Osteocyte (in vitro differentiated cells): ENCODE measurements at regions not wholly inside any gene's neighbourhood (a gene's known extent, or its start where the extent isn't known, plus 50 kb on each side); places are given as distances from the start of the nearest gene placed in this dataset.

Experiments
- DNase-seq: peaks from one replicate; pipeline ENCODE4 v3.0.0; 2021; ENCODE audit warnings: mixed read lengths; ENCODE audit not compliant: unreplicated experiment; ENCODE audit errors: extremely low spot score
- H3K27ac Mint-ChIP-seq: one replicate; pipeline ENCODE4 v1.8.0; 2021; ENCODE audit warnings: mild to moderate bottlenecking, mixed read lengths; ENCODE audit not compliant: unreplicated experiment
- H3K27me3 Mint-ChIP-seq: one replicate; pipeline ENCODE4 v1.8.0; 2021; ENCODE audit warnings: mixed read lengths; ENCODE audit not compliant: unreplicated experiment
- H3K36me3 Mint-ChIP-seq: one replicate; pipeline ENCODE4 v1.8.0; 2021; ENCODE audit warnings: mixed read lengths; ENCODE audit not compliant: unreplicated experiment
- H3K4me1 Mint-ChIP-seq: one replicate; pipeline ENCODE4 v1.8.0; 2021; ENCODE audit warnings: mixed read lengths; ENCODE audit not compliant: unreplicated experiment
- H3K4me3 Mint-ChIP-seq: one replicate; pipeline ENCODE4 v1.8.0; 2021; ENCODE audit warnings: mild to moderate bottlenecking, moderate library complexity, mixed read lengths; ENCODE audit not compliant: unreplicated experiment
- H3K9me3 Mint-ChIP-seq: one replicate; pipeline ENCODE4 v1.8.0; 2021; ENCODE audit warnings: mixed read lengths; ENCODE audit not compliant: unreplicated experiment
- CTCF ChIP-seq: fragments of 200-600 bp; sonication (generic); IDR thresholded peaks from 2 replicates; pipeline ENCODE4 v1.5.0; 2021; ENCODE audit warnings: antibody characterized with exemption, mild to moderate bottlenecking, moderate library complexity

- no peaks in the 10 kb centered on the region for H3K27me3 Mint-ChIP-seq
- H3K9me3 Mint-ChIP-seq = peaks cover 11% of the 10 kb centered on the region
- DNase-seq = no peak
- H3K4me1 Mint-ChIP-seq = peaks cover 54% of the 10 kb centered on the region
- H3K27ac Mint-ChIP-seq = peak overlapping the region; percentile 74
- TF ChIP-seq CTCF = no peak
- H3K36me3 Mint-ChIP-seq = no peaks in the 10 kb centered on the region
- no peak overlapping the region for H3K4me3 Mint-ChIP-seq
Measured at GRCh38 chr3:187516446-187517185, 148.4 kb downstream of the RTP4 start.

- no peaks in the 10 kb centered on the region for H3K9me3 Mint-ChIP-seq
- H3K4me3 Mint-ChIP-seq = no peak overlapping the region
- no peak for TF ChIP-seq CTCF
- H3K27me3 Mint-ChIP-seq = no peaks in the 10 kb centered on the region
- H3K4me1 Mint-ChIP-seq = peaks cover 18% of the 10 kb centered on the region
- H3K36me3 Mint-ChIP-seq = no peaks in the 10 kb centered on the region
- no peak overlapping the region for H3K27ac Mint-ChIP-seq
- DNase-seq = no peak
Measured at GRCh38 chr3:187507905-187508304, 139.7 kb downstream of the RTP4 start.

- Mint-ChIP-seq H3K27ac (peak overlapping the region; percentile 5), H3K9me3 (no peaks in the 10 kb centered on the region), H3K36me3 (no peaks in the 10 kb centered on the region), H3K27me3 (no peaks in the 10 kb centered on the region), H3K4me1 (peaks cover 18% of the 10 kb centered on the region), H3K4me3 (no peak overlapping the region)
- TF ChIP-seq CTCF = no peak
- DNase-seq = no peak
Measured at GRCh38 chr3:187507266-187507665, 139.1 kb downstream of the RTP4 start.

- no peaks in the 10 kb centered on the region for H3K9me3 Mint-ChIP-seq
- H3K27ac Mint-ChIP-seq = no peak overlapping the region
- H3K4me1 Mint-ChIP-seq = peaks cover 27% of the 10 kb centered on the region
- H3K4me3 Mint-ChIP-seq = no peak overlapping the region
- no peak for TF ChIP-seq CTCF
- H3K36me3 Mint-ChIP-seq = no peaks in the 10 kb centered on the region
- peak; percentile 7 for DNase-seq
- no peaks in the 10 kb centered on the region for H3K27me3 Mint-ChIP-seq
Measured at GRCh38 chr3:187504435-187504834, 136.2 kb downstream of the RTP4 start.

GRCh38 chr3:187498211-187498724 lies 130.1 kb downstream of the RTP4 start:
- no peak for DNase-seq
- peaks cover 25% of the 10 kb centered on the region for H3K27me3 Mint-ChIP-seq
- no peak for TF ChIP-seq CTCF
- H3K4me1 Mint-ChIP-seq = peaks cover 12% of the 10 kb centered on the region
- H3K9me3 Mint-ChIP-seq = peaks cover 14% of the 10 kb centered on the region
- H3K27ac Mint-ChIP-seq = no peak overlapping the region
- no peak overlapping the region for H3K4me3 Mint-ChIP-seq
- H3K36me3 Mint-ChIP-seq = no peaks in the 10 kb centered on the region
